A549 (cell line): ENCODE measurements at regions not wholly inside any gene's neighbourhood (a gene's known extent, or its start where the extent isn't known, plus 50 kb on each side); places are given as distances from the start of the nearest gene placed in this dataset.

Experiments used
- CEBPB ChIP-seq, 2 experiments: fragments of >200 bp in 1 of 2; sonication (Bioruptor Twin) in 1 of 2; formaldehyde crosslinking in 1 of 2; IDR thresholded peaks; 2 replicates each; pipeline ENCODE4 v1.6.1; 2012 to 2016
- CTCF ChIP-seq: fragments of >200 bp; sonication (Bioruptor Twin); formaldehyde crosslinking; IDR thresholded peaks from 3 replicates; pipeline ENCODE4 v1.5.1; 2016
- EHMT2 ChIP-seq: fragments of 200-600 bp; sonication (generic); IDR thresholded peaks from 2 replicates; pipeline ENCODE4 v1.6.1; 2016; ENCODE audit warnings: antibody characterized with exemption, low read depth, mild to moderate bottlenecking, moderate library complexity
- ELK1 ChIP-seq: fragments of 150-350 bp; IDR thresholded peaks from 2 replicates; pipeline ENCODE4 v1.6.1; 2014; ENCODE audit warnings: low read depth, mild to moderate bottlenecking, low read length
- EP300 ChIP-seq, 2 experiments: fragments of >200 bp; sonication (Bioruptor Twin); formaldehyde crosslinking; IDR thresholded peaks; 2 replicates in 1 of 2; 3 replicates in 1 of 2; pipeline ENCODE4 v1.6.1; 2016 to 2017
- ESRRA ChIP-seq: fragments of 150-350 bp; IDR thresholded peaks from 2 replicates; pipeline ENCODE4 v1.6.1; 2014; ENCODE audit warnings: mild to moderate bottlenecking, low read length, borderline replicate concordance
- JUN ChIP-seq, 2 experiments: fragments of >200 bp; sonication (Bioruptor Twin); formaldehyde crosslinking; IDR thresholded peaks; 2 replicates in 1 of 2; 3 replicates in 1 of 2; pipeline ENCODE4 v1.6.1; 2016 to 2017
- MAX ChIP-seq: IDR thresholded peaks from 2 replicates; pipeline ENCODE4 v1.6.1; 2012
- MAZ ChIP-seq: fragments of 150-350 bp; IDR thresholded peaks from 2 replicates; pipeline ENCODE4 v1.6.1; 2014; ENCODE audit warnings: antibody characterized with exemption, low read depth, low read length, borderline replicate concordance
- NR3C1 ChIP-seq: fragments of >200 bp; sonication (Bioruptor Twin); formaldehyde crosslinking; IDR thresholded peaks from 3 replicates; pipeline ENCODE4 v1.6.1; 2017
- POLR2A ChIP-seq: IDR thresholded peaks from 2 replicates; pipeline ENCODE4 v1.6.1; 2012; ENCODE audit warnings: mild to moderate bottlenecking, low read length
- POLR2AphosphoS2 ChIP-seq: conservative IDR thresholded peaks from 2 replicates; pipeline ENCODE4 v1.6.1; 2012; ENCODE audit warnings: low read length, improper control_type of control experiment, inconsistent platforms
- SMC3 ChIP-seq: fragments of >200 bp; sonication (Bioruptor Twin); formaldehyde crosslinking; IDR thresholded peaks from 3 replicates; pipeline ENCODE4 v1.6.1; 2018; ENCODE audit warnings: inconsistent platforms
- USF2 ChIP-seq: fragments of 450-650 bp; IDR thresholded peaks from 2 replicates; pipeline ENCODE4 v1.6.1; 2014; ENCODE audit warnings: antibody characterized with exemption

- TF ChIP-seq JUN (IDR thresholded peaks at IDR 0.05) (no peak), EP300 (IDR thresholded peaks at IDR 0.05) (no peak), POLR2AphosphoS2 (no peak), POLR2A (no peak), CTCF (no peak), NR3C1 (no peak), ELK1 (no peak), MAZ (no peak), MAX (no peak), CEBPB (IDR thresholded peaks at IDR 0.05) (no peak), SMC3 (no peak), EHMT2 (no peak), USF2 (no peak), ESRRA (no peak)
Observed at GRCh38 chr7:29754874-29755490, 51.3 kb upstream of the WIPF3 start.
